NT2/D1 (cell line): ENCODE measurements at regions not wholly inside any gene's neighbourhood (a gene's known extent, or its start where the extent isn't known, plus 50 kb on each side); places are given as distances from the start of the nearest gene placed in this dataset.

Experiments
- SUZ12 ChIP-seq: IDR thresholded peaks from 2 replicates; pipeline ENCODE4 v1.6.1; 2011; ENCODE audit not compliant: insufficient read length, insufficient read depth; ENCODE audit errors: extremely low read depth
- YY1 ChIP-seq: IDR thresholded peaks from 2 replicates; pipeline ENCODE4 v1.6.1; 2011; ENCODE audit not compliant: insufficient read length, insufficient read depth

DNA sequence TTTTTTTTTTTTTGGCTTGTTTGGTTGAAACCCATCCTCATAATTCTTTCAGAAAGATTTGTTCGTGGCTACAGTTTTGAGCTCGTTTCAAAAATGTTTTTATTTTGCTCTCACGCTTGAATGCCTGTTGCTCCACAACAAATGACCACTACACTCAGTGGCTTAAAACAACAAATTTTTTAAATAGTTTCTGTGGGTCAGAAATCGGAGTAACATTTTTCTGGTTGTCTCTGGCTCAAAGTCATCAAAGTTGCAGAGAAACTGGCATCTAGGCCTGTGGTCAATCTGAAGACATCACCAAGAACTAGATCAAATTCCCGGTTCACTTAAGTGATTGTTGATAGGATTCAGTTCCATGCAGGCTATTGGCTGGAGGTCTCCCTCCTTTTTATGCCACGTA lies 560.0 kb downstream of the SNAPC1 start:
- TF ChIP-seq YY1, result no peak
- no peak for TF ChIP-seq SUZ12
